Type B pancreatic cell (in vitro differentiated cells): ENCODE measurements at regions not wholly inside any gene's neighbourhood (a gene's known extent, or its start where the extent isn't known, plus 50 kb on each side); places are given as distances from the start of the nearest gene placed in this dataset.

Source experiments
- DNase-seq: peaks from one replicate; pipeline ENCODE4 v3.0.0; 2021; ENCODE audit warnings: mixed read lengths; ENCODE audit not compliant: unreplicated experiment; ENCODE audit errors: extremely low spot score
- H3K27ac Mint-ChIP-seq: 2 replicates; pipeline ENCODE4 v1.8.0; 2021; ENCODE audit warnings: mild to moderate bottlenecking, mixed read lengths
- H3K27me3 Mint-ChIP-seq: 2 replicates; pipeline ENCODE4 v1.8.0; 2021; ENCODE audit warnings: mixed read lengths
- H3K36me3 Mint-ChIP-seq: 2 replicates; pipeline ENCODE4 v1.8.0; 2021; ENCODE audit warnings: mixed read lengths
- H3K4me1 Mint-ChIP-seq: one replicate; pipeline ENCODE4 v1.8.0; 2021; ENCODE audit warnings: mixed read lengths; ENCODE audit not compliant: unreplicated experiment
- H3K4me3 Mint-ChIP-seq: 2 replicates; pipeline ENCODE4 v1.8.0; 2021; ENCODE audit warnings: mild to moderate bottlenecking, mixed read lengths
- H3K9me3 Mint-ChIP-seq: 2 replicates; pipeline ENCODE4 v1.8.0; 2021; ENCODE audit warnings: mixed read lengths
- CTCF ChIP-seq: fragments of 200-600 bp; sonication (generic); conservative IDR thresholded peaks from 2 replicates; pipeline ENCODE4 v1.5.0; 2021; ENCODE audit warnings: antibody characterized with exemption, mild to moderate bottlenecking

GRCh38 chr4:58541926-58542325 lies 1431.7 kb upstream of the IGFBP7 start:
- H3K27me3 Mint-ChIP-seq: no peaks in the 10 kb centered on the region
- H3K4me3 Mint-ChIP-seq: no peak overlapping the region
- no peaks in the 10 kb centered on the region for H3K9me3 Mint-ChIP-seq
- H3K4me1 Mint-ChIP-seq: no peaks in the 10 kb centered on the region
- no peaks in the 10 kb centered on the region for H3K36me3 Mint-ChIP-seq
- no peak for DNase-seq
- no peak for TF ChIP-seq CTCF
- H3K27ac Mint-ChIP-seq: no peak overlapping the region

GRCh38 chr4:58522765-58523382 lies 1412.7 kb upstream of the IGFBP7 start:
- Mint-ChIP-seq H3K4me1 (no peaks in the 10 kb centered on the region), H3K36me3 (no peaks in the 10 kb centered on the region), H3K4me3 (no peak overlapping the region), H3K27me3 (no peaks in the 10 kb centered on the region), H3K9me3 (no peaks in the 10 kb centered on the region), H3K27ac (no peak overlapping the region)
- TF ChIP-seq CTCF: no peak
- DNase-seq: no peak

GRCh38 chr4:58515226-58515625 lies 1405.0 kb upstream of the IGFBP7 start:
- Mint-ChIP-seq H3K9me3 (no peaks in the 10 kb centered on the region), H3K27me3 (no peaks in the 10 kb centered on the region), H3K4me1 (no peaks in the 10 kb centered on the region), H3K4me3 (no peak overlapping the region), H3K27ac (no peak overlapping the region), H3K36me3 (no peaks in the 10 kb centered on the region)
- no peak for DNase-seq
- TF ChIP-seq CTCF: no peak

GRCh38 chr4:58514299-58514698 lies 1404.1 kb upstream of the IGFBP7 start:
- Mint-ChIP-seq H3K4me3 (no peak overlapping the region), H3K9me3 (no peaks in the 10 kb centered on the region), H3K27ac (no peak overlapping the region), H3K4me1 (peaks cover 4% of the 10 kb centered on the region), H3K27me3 (no peaks in the 10 kb centered on the region), H3K36me3 (no peaks in the 10 kb centered on the region)
- no peak for TF ChIP-seq CTCF
- DNase-seq: no peak

- Mint-ChIP-seq H3K4me3 (no peak overlapping the region), H3K9me3 (no peaks in the 10 kb centered on the region), H3K36me3 (no peaks in the 10 kb centered on the region), H3K27me3 (no peaks in the 10 kb centered on the region), H3K27ac (no peak overlapping the region), H3K4me1 (peaks cover 4% of the 10 kb centered on the region)
- DNase-seq: no peak
- TF ChIP-seq CTCF: no peak
Measured at GRCh38 chr4:58510652-58511051, 1400.5 kb upstream of the IGFBP7 start.

GRCh38 chr4:58507079-58507478 lies 1396.9 kb upstream of the IGFBP7 start:
- Mint-ChIP-seq H3K27ac (no peak overlapping the region), H3K4me1 (peaks cover 4% of the 10 kb centered on the region), H3K27me3 (no peaks in the 10 kb centered on the region), H3K9me3 (no peaks in the 10 kb centered on the region), H3K4me3 (no peak overlapping the region), H3K36me3 (no peaks in the 10 kb centered on the region)
- no peak for TF ChIP-seq CTCF
- no peak for DNase-seq
